ENCODE measurements at regions not wholly inside any gene's neighbourhood (a gene's known extent, or its start where the extent isn't known, plus 50 kb on each side); places are given as distances from the start of the nearest gene placed in this dataset.

GRCh38 chrX:122913134-122913533, 270.9 kb upstream of the GRIA3 start:
- TF ChIP-seq CTCF (IDR thresholded peaks at IDR 0.05) (no peak), EP300 (IDR thresholded peaks at IDR 0.05) (no peak), POLR2A (IDR thresholded peaks at IDR 0.05) (no peak)
